SHP77 (cell line): ENCODE measurements at regions not wholly inside any gene's neighbourhood (a gene's known extent, or its start where the extent isn't known, plus 50 kb on each side); places are given as distances from the start of the nearest gene placed in this dataset.
"Not testable (repeated sequence)": the region's sequence is repeated elsewhere in the genome, so short reads cannot be mapped to it uniquely, and the experiment has no call there.

Source experiments
- DNase-seq, 2 experiments: peaks; one replicate each; lab custom pipeline; 2025; lab: John Stamatoyannopoulos, UW

GRCh38 chr2:217366966-217367365 is 507.1 kb upstream of the TNP1 start:
- no peak for DNase-seq

- no peak for DNase-seq
Observed at GRCh38 chr2:217366266-217366895, 506.5 kb upstream of the TNP1 start.

- no peak for DNase-seq
Observed at GRCh38 chr2:217365656-217366055, 505.8 kb upstream of the TNP1 start.

GRCh38 chr2:217364224-217364623 is 504.4 kb upstream of the TNP1 start:
- no peak for DNase-seq

GRCh38 chr2:217363470-217363869 is 503.6 kb upstream of the TNP1 start:
- no peak for DNase-seq

- no peak for DNase-seq
Observed at GRCh38 chr2:217362710-217363109, 502.8 kb upstream of the TNP1 start.

GRCh38 chr2:217362286-217362685 is 502.4 kb upstream of the TNP1 start:
- DNase-seq = no peak

- DNase-seq = no peak
Observed at GRCh38 chr2:217361483-217361880, 501.6 kb upstream of the TNP1 start.

GRCh38 chr2:217360781-217361482 is 501.1 kb upstream of the TNP1 start:
- no peak for DNase-seq

GRCh38 chr2:217360111-217360510 is 500.2 kb upstream of the TNP1 start:
- DNase-seq = no peak

GRCh38 chr2:217357886-217358620 is 498.2 kb upstream of the TNP1 start:
- DNase-seq = no peak

- DNase-seq = no peak
Observed at GRCh38 chr2:217356781-217357180, 496.9 kb upstream of the TNP1 start.

GRCh38 chr2:217356142-217356541 is 496.3 kb upstream of the TNP1 start:
- DNase-seq = no peak

- no peak for DNase-seq
Observed at GRCh38 chr2:217353591-217353990, 493.7 kb upstream of the TNP1 start.

- no peak for DNase-seq
Observed at GRCh38 chr2:217351378-217351777, 491.5 kb upstream of the TNP1 start.

- DNase-seq = no peak
Observed at GRCh38 chr2:217349251-217349650, 489.4 kb upstream of the TNP1 start.

GRCh38 chr2:217347630-217348029 is 487.8 kb upstream of the TNP1 start:
- not testable (repeated sequence) for DNase-seq

GRCh38 chr2:217346043-217346442 is 486.2 kb upstream of the TNP1 start:
- DNase-seq = not testable (repeated sequence)

GRCh38 chr2:217340899-217341298 is 481.0 kb upstream of the TNP1 start:
- no peak for DNase-seq

- no peak for DNase-seq
Observed at GRCh38 chr2:217340176-217340575, 480.3 kb upstream of the TNP1 start.

- DNase-seq = no peak
Observed at GRCh38 chr2:217339753-217340152, 479.9 kb upstream of the TNP1 start.

- no peak for DNase-seq
Observed at GRCh38 chr2:217338306-217338916, 478.5 kb upstream of the TNP1 start.

- DNase-seq = no peak
Observed at GRCh38 chr2:217337771-217338170, 477.9 kb upstream of the TNP1 start.
